GM12891 (cell line): ENCODE measurements at regions not wholly inside any gene's neighbourhood (a gene's known extent, or its start where the extent isn't known, plus 50 kb on each side); places are given as distances from the start of the nearest gene placed in this dataset.
"Not testable (repeated sequence)": the region's sequence is repeated elsewhere in the genome, so short reads cannot be mapped to it uniquely, and the experiment has no call there.

ENCODE experiments used
- DNase-seq: peaks from one replicate; pipeline ENCODE4 v3.0.0; 2011; ENCODE audit warnings: low spot score; ENCODE audit not compliant: insufficient read length
- FAIRE-seq: peaks from 2 replicates; lab custom pipeline; 2011; peaks lifted over from hg19 to GRCh38; lab: Jason Lieb, UNC
- PAX5 ChIP-seq: IDR thresholded peaks from 2 replicates; pipeline ENCODE4 v1.6.1; 2011; ENCODE audit warnings: low read length, moderate library complexity, mild to moderate bottlenecking; ENCODE audit not compliant: insufficient read depth, severe bottlenecking
- POLR2A ChIP-seq: IDR thresholded peaks from 2 replicates; pipeline ENCODE4 v1.6.1; 2011; ENCODE audit warnings: low read depth, low read length, control low read depth
- POLR2AphosphoS5 ChIP-seq: IDR thresholded peaks from 2 replicates; pipeline ENCODE4 v1.6.1; 2011; ENCODE audit warnings: low read depth, low read length, control low read depth
- POU2F2 ChIP-seq: IDR thresholded peaks from 2 replicates; pipeline ENCODE4 v1.6.1; 2011; ENCODE audit warnings: low read depth, mild to moderate bottlenecking, control low read depth, low read length, moderate library complexity
- SPI1 ChIP-seq: IDR thresholded peaks from 2 replicates; pipeline ENCODE4 v1.6.1; 2011; ENCODE audit warnings: low read depth, low read length, control low read depth
- TAF1 ChIP-seq: IDR thresholded peaks from 2 replicates; pipeline ENCODE4 v1.6.1; 2011; ENCODE audit warnings: low read depth, low read length, control low read depth

DNA sequence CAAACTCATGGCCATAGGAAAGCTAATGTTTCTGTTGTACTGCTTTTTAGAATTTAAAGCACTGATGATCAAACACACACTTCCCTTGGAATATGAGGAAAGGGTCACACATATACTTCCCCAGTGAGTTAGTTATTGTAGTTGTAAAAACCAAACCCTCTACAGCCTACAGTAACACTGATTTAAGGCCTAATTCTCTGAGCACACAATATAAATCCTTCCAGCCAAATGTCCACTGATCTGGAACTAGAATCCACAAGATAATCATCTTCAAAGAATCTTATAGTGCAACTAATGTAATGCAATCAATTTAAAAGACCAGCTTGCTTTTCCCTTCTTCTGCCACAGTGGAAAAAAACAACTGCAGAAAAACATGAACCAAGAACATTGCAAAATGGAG is 219.3 kb downstream of the CAAP1 start:
- no peak for FAIRE-seq

DNA sequence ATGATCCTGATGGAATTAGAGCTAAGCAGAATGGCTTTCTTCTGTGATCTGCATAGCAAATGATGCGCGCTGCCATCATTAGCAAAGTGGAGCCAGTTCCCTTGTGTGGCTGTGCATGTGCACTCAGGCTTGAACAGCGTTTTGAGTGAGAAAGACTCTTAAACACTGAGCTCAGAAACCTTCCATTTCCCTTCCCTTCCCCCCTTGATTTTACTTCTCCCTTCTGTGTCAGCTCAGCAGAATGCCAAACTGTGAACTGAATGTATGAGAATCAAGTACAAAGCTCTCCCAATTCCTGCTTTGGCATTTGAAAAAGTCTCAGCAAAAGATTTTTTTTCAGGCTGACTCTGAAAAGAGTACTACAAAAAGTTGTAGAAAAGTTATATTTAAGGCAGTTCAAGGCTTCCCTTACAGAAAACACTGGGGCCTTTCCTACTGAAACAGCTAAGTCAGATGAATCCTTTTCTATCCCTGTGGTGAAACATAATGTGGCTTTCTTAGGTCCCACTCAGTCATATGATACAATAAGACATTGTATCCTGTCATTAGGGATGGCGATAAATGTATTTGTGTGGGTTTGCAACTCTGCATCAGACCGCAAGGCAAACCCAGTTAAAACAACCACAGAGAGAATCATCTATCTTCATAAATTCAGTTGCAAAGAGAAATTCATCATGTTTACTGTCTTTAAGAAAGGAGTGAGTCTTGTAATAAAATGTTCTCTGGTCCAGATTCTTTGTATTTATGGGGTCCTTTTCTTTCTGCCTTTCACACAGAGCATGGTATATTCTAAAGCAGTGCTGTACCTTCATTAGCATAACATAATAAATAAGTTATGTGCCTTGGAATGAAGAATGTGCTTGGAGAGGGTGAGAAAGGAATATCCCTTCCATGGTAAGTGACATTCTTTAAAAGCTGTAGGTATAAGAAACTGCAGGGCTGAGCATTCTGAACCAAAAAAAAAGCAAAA is 222.6 kb downstream of the CAAP1 start:
- TF ChIP-seq TAF1, result no peak
- no peak for TF ChIP-seq POU2F2
- TF ChIP-seq POLR2AphosphoS5, result no peak
- 0 out of 2 replicates have a peak, but pooled peaks have one; percentile 11 for TF ChIP-seq SPI1
- FAIRE-seq (peak; percentile 63), DNase-seq (peak; percentile 10)

More for the DNA sequence above, 219.3 kb downstream of the CAAP1 start:
- no peak for TF ChIP-seq POLR2AphosphoS5
- no peak for TF ChIP-seq POU2F2
- no peak for TF ChIP-seq POLR2A
- TF ChIP-seq PAX5, result no peak
- DNase-seq, result no peak

DNA sequence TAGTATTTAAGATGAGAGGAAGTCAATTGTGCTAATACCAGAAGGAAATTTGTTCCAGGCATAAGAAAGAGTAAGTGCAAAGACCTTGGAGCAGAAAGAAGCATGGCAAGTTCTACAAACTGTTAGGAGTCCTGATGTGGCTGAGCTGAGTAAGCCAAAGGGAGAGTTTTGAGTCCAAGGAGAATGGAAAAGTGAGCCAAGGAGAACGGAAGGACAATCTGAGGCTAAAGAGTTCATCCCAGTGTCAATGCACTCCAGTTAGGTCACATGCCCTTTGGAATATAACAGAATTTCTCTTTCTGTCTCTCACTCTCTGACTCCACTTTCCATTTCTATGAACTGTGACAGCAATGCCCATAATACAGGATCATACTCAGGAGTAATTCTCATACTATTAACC is 224.7 kb downstream of the CAAP1 start:
- DNase-seq (no peak), FAIRE-seq (no peak)
- TF ChIP-seq TAF1 (no peak), POU2F2 (no peak), POLR2AphosphoS5 (no peak), POLR2A (no peak), SPI1 (no peak), PAX5 (no peak)

DNA sequence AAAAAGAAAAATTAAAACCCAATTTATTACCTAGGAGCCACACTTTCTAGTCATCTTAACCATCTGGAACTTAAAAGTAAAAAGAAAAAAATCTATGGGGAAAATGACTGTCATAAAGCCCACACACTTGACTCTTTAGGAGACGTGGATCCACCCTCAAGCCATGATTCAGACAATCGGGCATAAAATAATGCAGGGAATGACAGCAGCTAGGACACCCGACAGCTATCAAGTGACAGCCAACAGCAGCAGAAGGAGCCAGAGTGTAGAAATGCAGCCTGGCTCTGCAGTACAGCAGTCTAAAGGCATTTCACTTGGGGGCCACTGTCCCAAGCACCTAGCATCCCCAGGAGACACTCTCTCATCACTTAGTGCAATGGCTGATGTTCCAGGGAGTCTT is 226.9 kb downstream of the CAAP1 start:
- no peak for DNase-seq
- TF ChIP-seq PAX5 (no peak), POU2F2 (no peak), TAF1 (no peak), POLR2A (no peak)
- no peak for FAIRE-seq

DNA sequence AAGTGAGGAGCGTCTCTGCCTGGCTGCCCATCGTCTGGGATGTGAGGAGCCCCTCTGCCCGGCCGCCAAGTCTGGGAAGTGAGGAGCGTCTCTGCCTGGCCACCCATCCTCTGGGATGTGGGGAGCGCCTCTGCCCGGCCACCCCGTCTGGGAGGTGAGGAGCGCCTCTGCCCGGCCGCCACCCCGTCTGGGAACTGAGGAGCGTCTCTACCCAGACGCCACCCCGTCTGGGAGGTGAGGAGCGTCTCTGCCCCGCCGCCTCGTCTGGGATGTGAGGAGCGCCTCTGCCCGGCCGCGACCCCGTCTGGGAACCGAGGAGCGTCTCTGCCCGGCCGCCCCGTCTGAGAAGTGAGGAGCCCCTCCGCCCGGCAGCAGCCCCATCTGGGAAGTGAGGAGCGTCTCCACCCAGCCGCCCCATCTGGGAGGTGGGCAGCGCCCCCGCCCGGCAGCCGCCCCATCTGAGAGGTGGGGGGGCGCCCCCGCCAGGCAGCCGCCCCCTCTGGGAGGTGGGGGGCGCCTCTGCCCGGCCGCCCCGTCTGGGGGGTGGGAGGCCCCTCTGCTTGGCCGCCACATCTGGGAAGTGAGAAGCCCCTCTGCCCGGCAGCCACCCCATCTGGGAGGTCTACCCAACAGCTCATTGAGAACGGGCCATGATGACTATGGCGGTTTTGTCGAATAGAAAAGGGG is 228.4 kb downstream of the CAAP1 start:
- DNase-seq, FAIRE-seq: not testable (repeated sequence)

DNA sequence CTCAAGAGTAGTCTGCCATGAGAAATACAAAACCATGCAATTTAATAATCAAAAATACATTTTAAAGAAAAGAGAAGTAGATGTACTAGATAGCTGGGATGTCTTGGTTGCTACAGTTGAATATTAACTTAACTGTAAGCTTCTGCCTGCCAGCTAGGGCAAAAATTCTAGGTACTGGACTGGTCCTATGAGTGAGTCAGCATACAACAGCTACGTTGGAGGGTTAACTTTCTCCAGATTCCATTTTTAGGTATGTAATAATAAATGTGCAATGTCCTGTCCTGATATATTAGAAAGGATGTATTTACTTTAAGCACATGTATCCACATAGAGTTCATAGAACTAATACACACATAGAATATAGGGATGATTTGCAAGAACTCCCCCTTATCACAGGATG is 230.1 kb downstream of the CAAP1 start:
- DNase-seq (no peak), FAIRE-seq (no peak)
- TF ChIP-seq TAF1, result no peak

DNA sequence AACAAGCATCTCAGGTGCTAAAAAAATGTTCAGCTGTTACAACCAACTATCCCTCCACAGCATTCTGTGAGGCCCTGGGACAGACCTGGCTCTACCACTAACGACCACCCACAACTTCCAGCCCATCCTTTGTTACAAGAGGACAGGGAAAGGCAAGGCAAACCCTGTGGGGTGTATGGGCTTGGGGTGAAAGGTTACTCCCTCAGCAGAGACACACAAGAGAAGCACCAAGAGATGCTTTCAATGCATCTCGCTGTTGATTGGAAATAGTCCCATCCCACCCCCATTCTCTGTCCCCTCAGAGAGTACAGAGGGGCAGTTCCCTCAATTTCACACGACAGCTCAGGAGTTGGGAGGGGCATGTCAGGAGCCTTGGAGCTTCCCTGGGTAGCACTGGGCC is 234.1 kb downstream of the CAAP1 start:
- FAIRE-seq, result no peak
- TF ChIP-seq POU2F2 (no peak), SPI1 (no peak), PAX5 (no peak), TAF1 (no peak), POLR2AphosphoS5 (no peak), POLR2A (no peak)

DNA sequence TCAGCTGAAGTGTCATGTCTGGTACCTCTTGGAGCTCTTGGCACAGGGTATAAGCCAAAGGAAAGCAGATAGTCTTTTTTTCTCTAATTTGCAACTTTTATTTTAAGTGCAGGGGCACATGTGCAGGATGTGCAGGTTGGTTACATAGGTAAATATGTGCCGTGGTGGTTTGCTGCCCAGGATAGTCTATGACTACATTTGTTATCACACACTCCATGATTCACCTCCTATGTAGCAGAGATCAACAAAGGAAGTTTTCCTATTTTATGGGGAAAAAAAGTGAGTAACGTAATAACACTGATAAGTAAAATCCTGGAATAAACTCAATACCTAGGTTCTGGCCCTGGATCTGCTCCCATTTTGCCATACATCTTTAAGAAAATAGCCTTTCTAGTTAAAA is 234.6 kb downstream of the CAAP1 start:
- no peak for TF ChIP-seq TAF1
- no peak for TF ChIP-seq POU2F2
- TF ChIP-seq PAX5, result no peak
- TF ChIP-seq POLR2AphosphoS5, result no peak
- no peak for TF ChIP-seq SPI1
- no peak for TF ChIP-seq POLR2A
- no peak for DNase-seq
- no peak for FAIRE-seq

More for the DNA sequence above, 234.1 kb downstream of the CAAP1 start:
- no peak for DNase-seq

DNA sequence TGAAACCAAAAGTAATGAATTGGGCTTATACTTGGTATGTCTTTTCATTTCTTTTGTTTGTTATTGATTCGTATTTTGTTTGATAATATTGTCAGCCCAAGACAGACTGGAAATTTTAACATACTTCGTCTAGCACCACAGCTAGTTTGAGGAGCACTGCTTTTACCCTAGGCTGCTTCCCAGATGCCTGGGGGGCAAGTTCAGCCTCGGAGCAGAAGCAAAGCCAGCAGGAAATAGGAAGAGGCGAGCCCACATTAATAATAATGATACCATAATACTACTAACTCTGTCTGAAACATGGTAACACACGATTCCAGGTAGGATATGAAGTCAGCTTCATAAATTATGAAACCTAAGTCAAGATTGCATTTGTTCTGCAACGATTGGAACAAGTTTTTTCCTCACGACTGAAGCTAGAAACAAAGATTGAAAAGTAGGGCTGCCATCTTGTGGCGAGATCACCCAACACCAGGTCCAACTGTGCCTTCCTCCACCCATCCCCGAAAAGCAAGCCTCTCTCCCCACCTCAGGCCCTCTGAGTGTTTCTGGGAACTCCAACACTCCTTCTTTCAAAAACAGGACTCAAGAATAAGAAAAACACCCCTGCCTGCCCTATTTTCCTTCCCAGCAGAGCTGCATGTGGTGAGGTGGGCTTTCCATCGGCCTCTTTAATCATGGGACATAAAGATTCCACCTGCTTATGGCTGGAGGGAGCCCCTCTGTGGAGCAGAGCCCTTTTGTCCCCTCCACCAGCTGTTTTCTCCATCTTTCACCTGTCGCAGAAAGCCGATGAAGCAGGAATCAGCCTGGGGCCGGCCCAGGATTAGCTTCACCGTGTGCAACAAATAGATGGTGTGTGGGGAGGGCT is 236.4 kb downstream of the CAAP1 start:
- DNase-seq, result no peak
- FAIRE-seq, result no peak
- TF ChIP-seq POU2F2, result no peak
- no peak for TF ChIP-seq PAX5
- no peak for TF ChIP-seq TAF1
- no peak for TF ChIP-seq SPI1
- no peak for TF ChIP-seq POLR2AphosphoS5
- TF ChIP-seq POLR2A, result no peak
